Loucy (cell line): ENCODE measurements at regions not wholly inside any gene's neighbourhood (a gene's known extent, or its start where the extent isn't known, plus 50 kb on each side); places are given as distances from the start of the nearest gene placed in this dataset.

ENCODE experiments used
- CTCF ChIP-seq: fragments of 200-600 bp; sonication (generic); conservative IDR thresholded peaks from 2 replicates; pipeline ENCODE4 v1.5.1; 2014; ENCODE audit warnings: mild to moderate bottlenecking, antibody characterized with exemption, low read length
- EZH2phosphoT487 ChIP-seq: fragments of 200-600 bp; IDR thresholded peaks from 2 replicates; pipeline ENCODE4 v1.6.1; 2018; ENCODE audit warnings: antibody characterized with exemption, mild to moderate bottlenecking, moderate library complexity, borderline replicate concordance

GRCh38 chr2:66753257-66753656 is 318.3 kb downstream of the MEIS1 start:
- TF ChIP-seq CTCF (no peak), EZH2phosphoT487 (no peak)
